ENCODE measurements at regions not wholly inside any gene's neighbourhood (a gene's known extent, or its start where the extent isn't known, plus 50 kb on each side); places are given as distances from the start of the nearest gene placed in this dataset.
"Not testable (repeated sequence)": the region's sequence is repeated elsewhere in the genome, so short reads cannot be mapped to it uniquely, and the experiment has no call there.

DNA sequence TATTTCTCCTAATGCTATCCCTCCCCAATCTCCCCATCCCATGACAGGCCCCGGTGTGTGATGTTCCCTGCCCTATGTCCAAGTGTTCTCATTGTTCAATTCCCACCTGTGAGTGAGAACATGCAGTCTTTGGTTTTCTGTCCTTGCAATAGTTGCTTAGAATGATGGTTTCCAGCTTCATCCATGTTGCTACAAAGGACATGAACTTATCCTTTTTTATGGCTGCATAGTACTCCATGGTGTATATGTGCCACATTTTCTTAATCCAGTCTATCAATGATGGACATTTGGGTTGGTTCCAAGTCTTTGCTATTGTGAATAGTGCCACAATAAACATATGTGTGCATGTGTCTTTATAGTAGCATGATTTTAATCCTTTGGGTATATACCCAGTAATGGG is 51.3 kb upstream of the RIOK2 start:
- DNase-seq: not testable (repeated sequence)

DNA sequence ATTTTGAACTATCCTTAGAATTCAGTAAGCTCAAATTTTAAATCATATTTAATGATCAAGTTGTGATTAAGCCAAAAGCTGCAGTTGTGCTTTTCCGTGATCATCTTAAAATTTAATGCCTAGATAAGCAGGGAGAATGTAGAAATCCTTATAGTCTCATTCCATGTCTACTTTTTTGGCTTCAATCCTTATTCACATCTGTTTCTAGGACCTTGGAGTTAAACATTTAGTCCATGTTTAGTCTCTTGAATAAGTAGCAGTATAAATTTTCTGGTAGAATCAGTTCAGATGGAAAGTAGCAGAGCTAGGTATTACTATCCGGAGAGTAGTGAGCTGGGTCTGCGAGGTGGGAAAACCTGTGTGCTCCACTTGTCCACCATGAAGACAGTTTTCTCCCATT is 59.3 kb upstream of the RIOK2 start:
- no peak for DNase-seq

DNA sequence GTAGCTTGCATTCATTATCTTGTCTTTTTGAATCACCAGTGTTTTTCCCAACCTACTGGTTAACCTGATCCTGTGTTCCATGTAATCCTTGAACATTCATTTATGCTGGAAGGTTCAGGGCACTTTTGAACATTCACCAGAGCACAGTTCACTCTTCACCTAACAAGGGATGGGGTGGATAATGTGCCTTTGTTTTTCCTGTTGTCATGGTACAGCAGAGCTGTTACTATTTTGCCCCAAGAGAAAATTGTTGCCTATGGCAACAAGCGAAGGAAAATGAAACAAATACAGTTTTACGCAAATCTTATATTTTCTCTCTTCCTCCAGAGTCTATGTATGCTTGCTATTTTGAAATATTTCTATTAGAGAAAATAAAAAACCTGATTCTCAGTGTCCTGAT is 60.3 kb upstream of the RIOK2 start:
- no peak for DNase-seq

GRCh38 chr5:97245386-97245785 is 62.3 kb upstream of the RIOK2 start:
- no peak for DNase-seq

GRCh38 chr5:97250113-97250512 is 67.1 kb upstream of the RIOK2 start:
- no peak for DNase-seq

DNA sequence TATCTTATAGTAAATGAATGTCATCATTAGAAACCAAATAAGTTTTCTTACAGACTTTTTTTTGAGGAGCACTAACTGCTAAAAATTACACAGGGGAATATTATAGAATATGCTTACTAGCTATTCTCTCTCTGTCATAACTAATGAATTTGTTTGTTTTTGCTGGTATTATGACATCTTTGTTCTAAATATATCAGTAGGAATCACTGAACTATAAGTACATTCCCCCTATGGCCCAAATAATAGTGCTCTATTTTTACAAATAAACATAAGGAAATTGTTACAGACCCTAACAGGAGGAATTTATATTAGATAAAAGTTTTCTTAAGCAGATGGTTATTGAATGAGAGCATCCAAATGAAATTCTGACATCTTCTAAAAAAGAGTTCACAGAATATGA is 83.0 kb upstream of the RIOK2 start:
- DNase-seq: no peak

DNA sequence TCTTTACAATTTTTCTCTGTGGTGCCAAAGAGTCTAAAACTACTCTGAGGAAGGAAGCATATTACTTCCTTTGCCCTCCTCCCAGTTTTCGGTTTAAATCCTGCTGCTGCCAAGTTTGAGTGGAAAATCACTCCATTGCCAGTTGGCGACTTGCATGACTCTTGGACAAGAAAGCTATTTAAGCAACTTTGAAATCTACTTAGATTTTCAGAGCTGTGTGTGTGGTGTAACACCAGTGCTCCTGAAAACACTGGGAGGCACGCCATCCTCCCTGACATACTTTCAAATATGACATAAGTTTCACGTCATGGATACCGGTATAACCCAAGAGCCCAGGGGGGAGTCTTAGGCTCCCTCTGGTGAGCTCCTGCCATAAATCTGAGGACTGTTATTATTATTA is 83.5 kb upstream of the RIOK2 start:
- DNase-seq: no peak

DNA sequence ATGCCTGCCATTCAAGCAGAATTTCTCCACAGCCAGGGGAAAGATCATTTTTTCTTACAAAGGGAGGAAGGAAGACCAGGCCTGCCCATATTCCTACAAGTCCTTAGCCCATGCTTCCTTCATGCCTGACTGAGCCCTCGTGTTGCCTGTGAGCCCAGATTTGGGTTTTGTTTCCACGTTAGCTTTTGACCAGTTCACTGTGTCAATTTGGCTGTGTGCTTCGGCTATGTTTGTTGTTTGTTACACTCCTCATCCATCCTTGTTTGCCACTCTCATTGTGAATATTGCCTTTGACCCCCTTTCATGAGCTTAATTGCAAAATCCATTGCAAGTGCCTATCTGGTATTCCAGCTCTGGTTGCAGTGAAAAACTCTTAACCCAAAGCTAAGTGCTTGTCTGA is 84.7 kb upstream of the RIOK2 start:
- no peak for DNase-seq

DNA sequence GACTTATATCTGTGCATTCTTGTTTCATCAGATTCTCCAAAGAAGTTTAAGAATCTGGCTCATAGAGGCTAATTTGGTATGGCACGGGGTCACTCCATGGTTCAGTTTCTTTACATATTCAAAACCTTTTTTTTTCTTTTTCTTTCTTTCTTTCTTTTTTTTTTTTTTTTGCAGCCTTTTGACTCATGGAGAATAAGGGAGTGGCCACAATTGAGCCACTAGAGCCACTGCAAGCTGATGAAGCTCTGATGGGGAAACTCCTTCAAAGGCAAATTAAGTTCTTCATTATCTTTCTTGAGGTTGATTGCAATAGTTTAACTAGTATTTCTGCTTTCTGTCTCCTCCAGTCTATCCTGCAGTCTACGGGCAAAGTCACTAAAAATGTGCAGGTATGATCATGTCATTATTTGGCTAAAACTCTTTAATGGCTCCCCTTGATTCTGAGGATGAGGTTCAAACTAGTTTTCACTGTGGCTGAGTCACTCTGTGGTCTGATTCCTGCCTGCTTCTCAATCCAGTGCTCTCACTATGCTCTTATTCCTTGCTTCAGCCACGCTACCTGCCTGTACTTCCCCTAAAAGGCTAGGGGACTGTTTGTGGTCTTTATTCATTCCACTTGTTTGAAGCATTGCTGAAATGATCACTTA is 93.5 kb upstream of the RIOK2 start:
- DNase-seq: no peak

DNA sequence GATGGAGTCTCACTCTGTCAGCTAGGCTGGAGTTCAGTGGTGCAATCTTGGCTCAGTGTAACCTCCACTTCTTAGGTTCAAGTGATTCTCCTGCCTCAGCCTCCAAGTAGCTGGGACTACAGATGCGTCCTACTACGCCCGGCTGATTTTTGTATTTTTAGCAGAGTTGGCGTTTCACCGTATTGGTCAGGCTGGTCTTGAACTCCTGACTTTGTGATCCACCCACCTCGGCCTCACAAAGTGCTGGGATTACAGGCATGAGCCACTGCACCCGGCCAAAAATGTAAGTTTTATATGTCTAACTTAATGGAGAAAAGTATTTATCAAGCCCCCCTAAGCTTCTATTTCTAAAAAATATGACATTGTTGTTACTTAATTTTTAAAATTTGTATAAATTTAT is 98.2 kb upstream of the RIOK2 start:
- no peak for DNase-seq

GRCh38 chr5:97297063-97297703 is 114.1 kb upstream of the RIOK2 start:
- DNase-seq: peak in 1 of 2 donors; percentile 1

DNA sequence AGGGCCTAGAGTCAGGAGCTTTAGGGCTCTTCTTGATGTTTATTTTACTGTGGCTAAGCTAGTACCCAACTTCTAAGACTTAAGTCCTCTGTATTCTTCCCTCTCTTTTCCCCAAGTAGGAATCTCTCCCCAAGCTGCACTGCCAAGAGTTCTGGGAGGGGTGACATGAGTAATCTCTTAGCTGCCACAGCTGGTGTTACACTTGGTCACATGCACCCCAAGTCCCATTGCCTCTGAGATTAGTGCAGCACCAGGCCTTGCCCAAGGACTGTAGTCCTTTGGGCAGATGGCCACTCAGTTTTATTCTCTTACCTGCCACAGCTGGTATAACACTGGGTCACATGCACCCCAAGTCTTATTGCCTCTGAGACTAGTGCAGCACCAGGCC is 114.7 kb upstream of the RIOK2 start:
- DNase-seq: no peak

GRCh38 chr5:97301181-97301580 is 118.1 kb upstream of the RIOK2 start:
- not testable (repeated sequence) for DNase-seq

GRCh38 chr5:97338729-97339128 is 155.7 kb upstream of the RIOK2 start:
- DNase-seq: no peak

DNA sequence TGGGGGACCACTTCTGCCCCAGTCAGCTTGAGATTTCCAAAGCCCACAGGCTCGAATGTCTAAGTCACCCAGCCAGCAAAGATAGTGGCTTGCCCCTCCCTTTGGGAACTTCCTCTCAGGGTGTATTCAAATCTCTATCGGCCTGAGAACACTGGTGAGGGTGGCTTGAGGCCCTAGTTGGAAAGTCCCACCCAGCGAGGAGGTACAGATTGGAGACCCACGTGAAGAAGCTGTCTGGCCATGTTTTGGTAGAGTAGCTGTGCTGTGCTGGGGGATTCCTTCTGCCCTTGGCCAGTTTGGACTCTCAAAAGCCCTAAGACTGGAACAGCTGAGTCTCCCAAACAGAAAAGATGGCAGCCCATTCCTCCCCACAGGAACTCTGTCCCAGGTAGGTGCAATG is 172.7 kb upstream of the RIOK2 start:
- no peak for DNase-seq

DNA sequence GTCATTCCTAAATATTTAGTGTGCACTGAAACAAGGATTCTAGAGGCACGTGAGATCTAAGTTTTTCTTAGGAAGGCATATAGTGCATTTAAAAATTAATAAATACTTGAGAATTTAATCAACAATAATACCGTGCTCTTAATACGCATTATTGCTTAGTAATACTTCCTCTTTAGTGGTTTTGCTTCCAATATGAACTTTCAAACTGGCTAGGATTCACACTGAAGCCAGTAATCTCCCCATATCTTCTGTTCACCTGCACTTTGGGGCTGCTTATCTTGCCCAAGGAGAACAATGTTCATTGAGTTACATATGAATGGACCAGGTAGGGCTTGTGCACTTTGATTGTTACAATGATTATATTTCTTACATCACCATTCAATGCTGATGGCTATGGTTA is 180.5 kb upstream of the RIOK2 start:
- DNase-seq: no peak

DNA sequence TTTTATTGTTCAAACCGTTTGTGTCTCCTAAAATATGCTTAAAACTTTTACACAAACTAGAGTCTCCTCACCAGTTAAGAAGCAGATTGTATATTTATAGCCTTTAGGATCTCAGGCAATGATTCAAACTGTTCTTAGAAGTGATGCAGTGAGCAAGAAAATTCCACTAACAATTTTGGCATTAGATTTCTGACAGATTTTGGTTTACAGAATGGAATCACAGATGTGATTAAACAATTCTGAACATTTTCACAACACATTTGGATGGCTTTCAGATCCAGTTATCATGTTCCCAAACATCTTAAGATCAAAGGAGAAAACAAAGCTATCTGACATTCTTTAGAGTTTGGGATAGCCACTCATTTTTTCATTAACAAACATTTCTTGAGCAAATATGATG is 181.7 kb upstream of the RIOK2 start:
- no peak for DNase-seq

- DNase-seq: no peak
Measured at GRCh38 chr5:97365163-97365845, 182.3 kb upstream of the RIOK2 start.

DNA sequence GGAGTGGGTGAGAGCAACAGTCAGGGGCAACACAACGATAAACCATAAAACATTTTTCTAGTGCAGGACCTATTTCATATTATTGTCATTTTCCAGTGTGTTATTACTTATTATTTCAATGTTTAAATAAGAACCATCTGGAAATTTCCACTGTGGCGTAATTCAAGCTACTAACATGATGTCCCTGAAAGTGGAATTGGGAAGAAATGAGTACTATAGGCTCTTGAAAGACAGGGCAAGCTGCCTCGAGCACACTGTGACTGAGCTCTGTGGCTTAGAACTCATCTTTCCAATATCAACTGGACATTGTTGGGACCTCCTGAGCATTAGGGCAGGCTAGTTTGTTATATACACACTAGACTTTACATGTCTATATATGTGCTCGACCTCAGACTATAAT is 182.9 kb upstream of the RIOK2 start:
- no peak for DNase-seq

- no peak for DNase-seq
Measured at GRCh38 chr5:97375959-97376358, 192.9 kb upstream of the RIOK2 start.

DNA sequence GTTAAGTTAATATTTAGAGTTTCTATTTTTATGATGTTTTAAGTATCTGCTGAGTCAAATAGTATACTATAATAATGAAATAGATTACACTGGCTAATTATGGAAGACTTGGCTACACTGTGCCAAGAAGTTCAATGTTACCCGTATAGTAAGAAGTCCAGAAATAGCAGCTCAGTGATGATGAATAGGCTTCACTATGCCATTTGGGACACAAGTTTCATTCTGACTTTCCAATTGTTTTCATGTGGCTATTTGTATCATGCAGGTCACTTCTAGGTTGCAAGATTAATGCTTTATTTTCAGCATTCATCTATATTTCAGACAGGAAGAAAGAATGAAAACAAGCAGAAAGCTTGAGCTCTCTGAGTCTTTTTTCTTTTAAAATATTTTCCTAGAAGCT is 194.5 kb upstream of the RIOK2 start:
- no peak for DNase-seq

DNA sequence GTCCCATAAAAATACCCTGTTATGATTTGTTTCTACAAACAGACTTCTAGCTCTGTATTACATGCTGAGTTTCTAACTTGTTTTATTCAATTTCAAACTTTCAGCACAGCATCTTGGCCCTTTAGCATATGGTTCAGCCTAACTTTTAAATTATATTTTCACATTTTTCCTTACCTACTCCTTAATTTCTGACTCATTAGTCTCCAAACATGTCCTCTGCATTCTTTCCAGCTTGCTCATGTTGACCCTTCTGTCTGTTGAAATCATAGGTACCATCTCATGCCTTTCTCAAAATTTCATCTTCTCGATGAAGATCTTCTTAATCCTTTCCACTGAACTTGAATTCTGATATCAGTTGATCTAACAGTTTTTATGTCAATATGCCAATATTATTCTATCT is 200.9 kb upstream of the RIOK2 start:
- no peak for DNase-seq

- no peak for DNase-seq
Measured at GRCh38 chr5:97388794-97389193, 205.7 kb upstream of the RIOK2 start.

GRCh38 chr5:97400537-97400936 is 217.5 kb upstream of the RIOK2 start:
- no peak for DNase-seq

GRCh38 chr5:97405941-97406340 is 222.9 kb upstream of the RIOK2 start:
- DNase-seq: no peak

Measured in stimulated activated CD4-positive, alpha-beta T cell treated with anti-CD3 and anti-CD28 coated beads, Interleukin-2, amount 100 ng/mL, for 48 hours (primary cell).